Skeletal muscle satellite cell (primary cell): ENCODE measurements at regions not wholly inside any gene's neighbourhood (a gene's known extent, or its start where the extent isn't known, plus 50 kb on each side); places are given as distances from the start of the nearest gene placed in this dataset.

Source experiments
- H3K27me3 ChIP-seq: 2 replicates; pipeline ENCODE4 v1.7.0; 2013; ENCODE audit warnings: low read length; ENCODE audit not compliant: control insufficient read depth, insufficient read depth
- H3K36me3 ChIP-seq: 2 replicates; pipeline ENCODE4 v1.7.0; 2013; ENCODE audit warnings: mild to moderate bottlenecking, control low read depth, low read length; ENCODE audit not compliant: insufficient read depth
- H3K4me1 ChIP-seq: 2 replicates; pipeline ENCODE4 v1.7.0; 2013; ENCODE audit warnings: low read length; ENCODE audit not compliant: control insufficient read depth, insufficient read depth
- H3K4me2 ChIP-seq: 2 replicates; pipeline ENCODE4 v1.7.0; 2013; ENCODE audit warnings: mild to moderate bottlenecking, low read length
- H3K4me3 ChIP-seq: 2 replicates; pipeline ENCODE4 v1.7.0; 2013; ENCODE audit warnings: low read length
- H3K9ac ChIP-seq: 2 replicates; pipeline ENCODE4 v1.7.0; 2013; ENCODE audit warnings: mild to moderate bottlenecking, low read depth, low read length, moderate library complexity
- H3K9me3 ChIP-seq: replicated peaks from 2 replicates; pipeline ENCODE4 v1.7.0; 2013; ENCODE audit warnings: mild to moderate bottlenecking, control low read depth, low read length

DNA sequence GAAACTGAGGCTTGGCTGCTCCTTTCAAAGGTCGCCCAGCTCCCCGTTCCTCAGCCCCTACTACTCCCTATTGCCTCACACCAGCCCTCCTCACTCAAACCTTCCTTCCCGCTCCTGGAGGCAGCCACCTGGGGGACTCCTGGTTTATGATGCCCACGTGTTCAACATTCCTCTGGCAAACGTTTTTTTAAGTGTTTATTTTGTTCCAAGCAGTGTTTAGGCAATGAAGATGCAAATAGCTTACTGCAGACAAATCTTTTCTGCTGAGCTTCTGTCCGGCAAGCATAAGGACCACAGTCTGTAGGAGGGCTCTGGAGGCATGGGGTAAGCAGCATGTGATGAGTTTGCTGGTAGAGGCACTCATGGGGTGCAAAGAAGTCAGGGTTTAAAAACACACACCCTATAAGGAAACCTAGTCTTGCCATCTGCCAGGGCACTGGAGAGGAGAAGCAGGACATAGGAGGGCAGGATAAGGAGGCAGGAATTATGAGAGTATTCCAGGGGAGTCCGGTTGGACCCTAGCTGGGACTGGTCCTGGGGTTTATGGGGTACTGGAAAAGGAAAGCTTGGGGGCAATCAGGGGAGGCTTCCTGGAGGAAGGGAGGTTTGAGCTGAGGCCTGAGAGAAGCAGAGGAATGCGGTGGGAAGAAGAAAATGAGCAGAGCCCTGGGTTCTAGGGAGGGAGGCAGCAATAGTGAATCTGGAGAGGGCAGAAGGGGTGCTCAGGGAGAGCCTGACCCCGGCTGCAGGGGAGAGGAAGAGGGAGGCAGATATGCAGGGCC is 123.3 kb downstream of the NCOR2 start:
- peaks cover 32% of the 10 kb centered on the region for H3K4me1 ChIP-seq

DNA sequence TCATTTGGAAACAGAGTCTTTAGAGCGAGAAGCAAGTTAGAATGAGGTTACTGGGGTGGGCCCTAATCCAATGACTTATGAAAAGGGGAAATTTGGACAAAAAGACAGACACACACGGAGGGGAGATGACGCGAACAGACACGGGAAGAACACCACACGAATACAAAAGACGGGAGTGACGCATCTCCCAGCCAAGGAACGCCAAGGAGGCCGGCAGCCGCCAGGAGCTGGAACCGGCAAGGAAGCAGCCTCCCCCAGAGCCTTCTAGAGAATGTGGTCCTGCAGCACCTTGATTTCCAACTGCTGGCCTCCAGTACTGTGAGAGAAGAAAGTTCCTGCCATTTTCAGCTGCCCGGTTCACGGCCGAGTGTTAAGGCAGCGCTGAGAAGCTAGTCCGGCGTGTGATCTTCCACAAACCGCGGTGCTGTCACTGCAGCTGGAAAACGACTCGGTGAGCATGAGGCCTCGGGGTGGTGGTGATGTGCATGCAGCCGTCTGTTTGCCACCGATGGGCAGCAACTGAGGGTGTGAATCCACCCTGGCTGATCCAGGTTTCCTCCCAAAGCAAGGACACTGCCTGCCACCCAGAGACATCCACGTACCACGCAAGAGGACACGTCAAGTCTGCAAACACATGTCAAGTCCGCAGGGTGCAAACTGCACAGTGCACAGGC is 124.5 kb downstream of the NCOR2 start:
- H3K9ac ChIP-seq = peak overlapping the region; percentile 88
- no peaks in the 10 kb centered on the region for H3K9me3 ChIP-seq
- H3K27me3 ChIP-seq = no peaks in the 10 kb centered on the region
- H3K4me1 ChIP-seq = peaks cover 32% of the 10 kb centered on the region
- H3K36me3 ChIP-seq = peaks cover 29% of the 10 kb centered on the region
- H3K4me3 ChIP-seq = no peak overlapping the region
- H3K4me2 ChIP-seq = no peak overlapping the region

More for the DNA sequence above, 123.3 kb downstream of the NCOR2 start:
- Histone ChIP-seq H3K4me3 (no peak overlapping the region), H3K9me3 (no peaks in the 10 kb centered on the region), H3K9ac (no peak overlapping the region), H3K36me3 (peaks cover 41% of the 10 kb centered on the region), H3K27me3 (no peaks in the 10 kb centered on the region), H3K4me2 (no peak overlapping the region)

DNA sequence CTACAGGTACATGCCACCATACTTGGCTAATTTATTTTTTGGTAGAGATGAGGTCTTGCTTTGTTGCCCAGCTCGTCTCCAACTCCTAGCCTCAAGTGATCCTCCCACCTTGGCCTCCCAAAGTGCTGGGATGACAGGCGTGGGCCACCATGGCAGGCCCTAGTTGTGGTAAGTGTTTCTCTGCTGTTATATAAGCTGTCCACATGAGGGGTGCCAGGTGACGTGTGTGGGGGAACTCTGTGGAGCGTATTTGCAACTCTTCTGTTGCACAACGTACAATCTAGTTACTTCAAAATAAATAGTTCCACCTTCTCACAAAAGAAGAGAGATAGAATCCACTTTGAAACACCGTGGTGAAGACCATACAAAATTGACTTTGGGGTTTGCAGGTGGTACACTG is 125.1 kb downstream of the NCOR2 start:
- Histone ChIP-seq H3K4me3 (no peak overlapping the region), H3K9me3 (no peaks in the 10 kb centered on the region), H3K27me3 (no peaks in the 10 kb centered on the region), H3K4me1 (peaks cover 32% of the 10 kb centered on the region), H3K36me3 (peaks cover 24% of the 10 kb centered on the region), H3K9ac (peak overlapping the region; percentile 88), H3K4me2 (peak overlapping the region; percentile 60)

DNA sequence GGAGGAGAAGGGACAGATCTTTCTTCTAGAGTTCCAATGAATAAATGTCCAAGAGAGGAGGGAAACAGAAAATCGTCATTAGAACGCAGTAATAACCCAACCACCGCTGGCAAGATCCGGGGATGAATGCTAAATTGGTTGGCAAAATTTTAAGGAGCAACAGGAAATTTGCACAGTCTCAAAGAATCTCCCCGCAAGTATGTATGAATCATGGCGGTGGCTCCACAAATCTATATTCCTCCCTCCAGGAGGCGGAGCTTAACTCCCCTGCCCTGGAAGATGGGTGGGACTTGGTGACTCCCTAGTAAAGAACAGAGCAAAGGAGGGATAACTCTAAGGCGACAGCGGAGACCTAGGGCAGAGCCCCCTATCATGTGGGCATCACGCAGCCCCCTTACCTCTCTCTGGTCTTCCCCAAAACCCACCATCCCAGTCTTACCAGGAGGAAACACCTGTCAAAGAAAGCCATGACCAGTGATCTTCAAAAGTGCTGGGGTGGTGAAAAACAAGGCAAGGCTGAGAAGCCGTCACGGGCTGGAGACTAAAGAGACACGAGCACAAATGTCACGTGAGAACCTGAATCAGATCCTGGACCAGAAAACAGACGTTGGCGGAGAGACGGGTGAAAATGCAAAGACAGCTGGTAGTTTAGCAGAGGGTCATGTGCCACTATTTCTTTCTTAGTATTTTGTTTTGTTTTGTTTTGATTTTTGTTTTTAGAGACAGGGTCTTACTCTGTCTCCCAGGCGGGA is 125.8 kb downstream of the NCOR2 start:
- Histone ChIP-seq H3K9me3 (no peaks in the 10 kb centered on the region), H3K4me2 (peak overlapping the region; percentile 83), H3K4me3 (peak overlapping the region; percentile 58), H3K27me3 (no peaks in the 10 kb centered on the region), H3K9ac (peak overlapping the region; percentile 88), H3K4me1 (peaks cover 32% of the 10 kb centered on the region), H3K36me3 (peaks cover 21% of the 10 kb centered on the region)

DNA sequence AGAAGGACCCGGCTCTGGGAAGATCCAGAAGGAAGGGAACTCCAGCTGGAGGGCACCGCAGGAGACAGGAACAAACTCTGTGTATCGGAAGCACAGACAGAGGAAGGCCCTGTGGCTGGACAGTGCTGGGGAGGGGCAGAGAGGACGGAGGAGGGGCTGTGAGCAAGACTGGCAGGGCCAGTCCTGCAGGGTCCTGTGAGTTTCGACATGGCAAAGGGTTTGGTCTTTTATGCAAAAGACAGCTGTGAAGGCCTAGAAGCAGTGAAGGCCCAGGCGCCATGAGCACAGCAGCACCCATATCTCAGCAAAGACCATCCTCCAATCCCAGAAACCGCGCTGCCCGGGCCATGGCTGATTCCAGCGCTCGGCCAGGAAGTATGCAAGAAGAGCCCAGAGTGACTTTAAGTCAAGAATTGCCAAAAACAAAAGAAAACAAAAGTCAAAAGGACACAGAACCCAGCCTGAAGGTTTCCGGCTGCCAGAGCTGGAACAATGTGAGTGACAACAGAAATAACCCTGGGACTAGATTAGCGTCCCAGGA is 126.5 kb downstream of the NCOR2 start:
- Histone ChIP-seq H3K36me3 (peaks cover 27% of the 10 kb centered on the region), H3K9me3 (no peaks in the 10 kb centered on the region), H3K9ac (peak overlapping the region; percentile 88), H3K4me3 (peak overlapping the region; percentile 58), H3K4me1 (peaks cover 32% of the 10 kb centered on the region), H3K27me3 (no peaks in the 10 kb centered on the region), H3K4me2 (peak overlapping the region; percentile 83)

DNA sequence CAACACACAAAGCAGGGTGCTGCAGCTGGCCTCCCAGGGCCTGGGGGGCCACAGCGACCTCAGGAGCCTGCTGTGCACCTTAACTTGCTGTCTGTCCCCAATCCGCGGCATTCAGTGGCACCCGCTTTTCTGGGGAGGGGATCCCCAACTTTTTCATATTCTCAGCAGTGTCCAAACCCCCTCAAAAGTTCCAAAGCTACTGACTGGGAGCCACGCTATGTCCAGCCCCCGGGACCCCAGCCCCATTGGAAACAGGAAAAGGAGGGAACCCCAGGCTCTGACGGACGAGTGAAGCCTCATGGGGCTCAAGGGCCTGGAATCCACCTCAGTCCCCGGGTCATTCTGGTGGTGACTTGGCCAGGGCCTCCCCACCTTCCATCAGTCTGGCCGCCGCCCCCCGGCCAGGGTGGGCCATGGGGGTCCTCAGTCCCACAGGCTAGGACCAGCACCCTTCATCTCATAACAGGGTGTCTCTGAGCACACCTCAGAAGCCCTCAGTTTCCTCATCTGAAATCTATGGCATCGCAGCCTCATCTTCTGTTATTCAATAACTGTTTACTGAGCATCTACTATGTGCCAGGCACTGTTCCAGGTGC is 127.3 kb downstream of the NCOR2 start:
- H3K9me3 ChIP-seq = no peaks in the 10 kb centered on the region
- H3K36me3 ChIP-seq = peaks cover 30% of the 10 kb centered on the region
- peak overlapping the region; percentile 83 for H3K4me2 ChIP-seq
- H3K4me3 ChIP-seq = no peak overlapping the region
- peak overlapping the region; percentile 88 for H3K9ac ChIP-seq
- H3K27me3 ChIP-seq = no peaks in the 10 kb centered on the region
- H3K4me1 ChIP-seq = peaks cover 32% of the 10 kb centered on the region

DNA sequence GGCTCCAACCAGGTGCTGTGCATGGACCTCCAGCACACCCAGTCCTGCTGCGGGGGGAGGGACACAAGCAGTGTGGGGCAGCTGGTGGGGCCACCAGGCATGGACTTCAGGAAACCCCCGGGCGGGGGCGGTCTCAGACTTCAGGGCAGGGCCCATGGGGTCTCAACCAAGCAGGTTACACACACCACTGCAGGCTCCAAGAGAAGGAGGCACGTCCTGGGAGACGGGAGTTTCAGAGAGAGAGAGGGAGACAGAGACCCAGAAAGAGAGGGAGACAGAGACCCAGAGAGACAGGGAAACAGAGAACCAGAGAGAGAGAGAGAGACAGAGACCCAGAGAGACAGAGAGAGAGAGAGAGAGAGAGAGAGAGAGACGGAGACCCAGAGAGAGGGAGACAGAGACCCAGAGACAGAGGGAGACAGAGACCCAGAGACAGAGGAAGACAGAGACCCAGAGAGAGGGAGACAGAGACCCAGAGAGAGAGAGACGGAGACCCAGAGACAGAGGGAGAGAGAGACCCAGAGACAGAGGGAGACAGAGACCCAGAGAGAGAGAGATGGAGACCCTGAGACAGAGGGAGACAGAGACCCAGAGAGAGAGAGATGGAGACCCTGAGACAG is 128.9 kb downstream of the NCOR2 start:
- H3K36me3 ChIP-seq = peaks cover 18% of the 10 kb centered on the region
- H3K4me2 ChIP-seq = no peak overlapping the region
- H3K9ac ChIP-seq = no peak overlapping the region
- no peak overlapping the region for H3K4me3 ChIP-seq
- no peaks in the 10 kb centered on the region for H3K27me3 ChIP-seq
- H3K9me3 ChIP-seq = no peaks in the 10 kb centered on the region
- H3K4me1 ChIP-seq = peaks cover 33% of the 10 kb centered on the region

DNA sequence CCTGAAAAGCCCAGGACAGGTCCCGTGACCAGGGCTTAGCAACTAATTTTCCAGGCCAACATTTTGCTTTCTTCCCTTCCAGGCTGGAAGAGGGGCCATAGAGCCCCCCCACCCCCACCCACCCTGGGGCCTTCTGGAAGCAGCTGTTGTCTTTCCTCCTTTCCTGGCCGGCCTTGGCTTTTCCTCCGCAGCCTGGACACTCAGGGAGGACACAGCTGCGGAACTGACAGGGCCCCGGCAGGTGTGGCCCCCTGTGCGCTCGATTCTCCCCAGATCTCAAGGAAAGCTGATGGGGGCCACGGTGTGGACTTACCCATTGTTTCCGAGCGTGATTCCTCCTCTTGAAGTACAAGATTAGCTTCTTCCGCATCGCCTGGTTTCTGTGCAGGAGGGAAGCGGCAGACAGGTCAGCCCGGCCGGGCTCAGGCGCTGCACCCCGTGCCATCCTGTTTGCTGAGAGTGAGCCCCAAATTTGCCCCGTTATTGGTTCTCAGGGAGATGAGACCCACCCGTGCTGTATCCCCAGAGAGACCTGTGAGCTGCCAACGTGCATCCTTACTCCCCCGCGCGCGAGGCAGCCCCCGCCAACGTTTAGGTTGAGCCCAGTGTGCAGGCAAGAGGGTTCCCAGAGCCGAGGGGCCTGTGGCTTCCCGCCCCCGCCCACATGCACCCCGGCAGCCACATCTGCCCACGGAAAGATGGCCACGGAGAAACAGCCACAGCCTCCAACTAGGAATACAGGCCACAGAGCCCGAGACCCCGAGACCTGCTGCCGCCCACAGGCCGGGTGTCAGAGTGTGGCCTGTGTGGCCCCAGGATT is 129.6 kb downstream of the NCOR2 start:
- Histone ChIP-seq H3K9ac (no peak overlapping the region), H3K9me3 (no peaks in the 10 kb centered on the region), H3K27me3 (no peaks in the 10 kb centered on the region), H3K36me3 (peaks cover 21% of the 10 kb centered on the region), H3K4me2 (no peak overlapping the region), H3K4me1 (peaks cover 39% of the 10 kb centered on the region), H3K4me3 (no peak overlapping the region)

DNA sequence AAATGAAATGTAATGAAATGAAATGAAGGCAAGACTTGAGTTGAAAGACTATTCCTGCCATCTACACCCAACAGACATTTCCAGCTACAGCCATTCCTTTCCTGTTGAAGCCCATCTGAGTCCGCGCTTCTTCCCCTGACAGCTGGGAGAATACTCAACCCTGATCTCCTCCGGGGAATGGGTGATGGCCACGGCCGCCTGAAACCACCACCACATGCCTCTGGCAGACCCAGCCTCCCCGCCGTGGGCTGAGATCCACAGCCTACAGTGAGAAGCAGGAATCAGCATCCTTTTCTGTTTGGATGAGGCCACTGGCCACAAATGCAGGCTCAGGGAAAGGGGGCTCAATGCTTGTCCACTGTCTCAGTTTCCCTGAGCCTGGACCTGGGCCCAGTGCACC is 130.3 kb downstream of the NCOR2 start:
- peaks cover 31% of the 10 kb centered on the region for H3K4me1 ChIP-seq
- no peak overlapping the region for H3K4me3 ChIP-seq
- H3K27me3 ChIP-seq = no peaks in the 10 kb centered on the region
- H3K9ac ChIP-seq = no peak overlapping the region
- H3K9me3 ChIP-seq = no peaks in the 10 kb centered on the region
- no peak overlapping the region for H3K4me2 ChIP-seq
- peaks cover 19% of the 10 kb centered on the region for H3K36me3 ChIP-seq

DNA sequence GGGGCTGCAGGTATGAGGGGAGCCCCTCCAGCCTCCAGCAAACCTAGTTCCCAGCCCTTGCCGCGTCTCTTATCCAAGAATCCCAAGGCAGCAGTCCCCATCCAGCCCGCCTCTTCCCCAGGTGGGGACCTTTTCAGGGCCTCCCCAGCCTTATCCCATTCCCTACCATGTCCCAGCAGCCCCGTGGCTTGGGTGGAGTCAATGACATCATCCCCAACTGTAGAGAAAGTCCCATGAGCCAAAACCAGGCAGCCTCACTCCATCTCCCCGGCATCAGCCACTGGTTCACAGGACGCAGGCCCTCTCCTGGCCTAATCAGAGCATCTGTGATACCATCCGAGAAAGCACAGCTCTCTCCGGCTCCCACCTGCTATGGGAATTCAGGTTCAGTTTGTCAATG is 131.0 kb downstream of the NCOR2 start:
- no peak overlapping the region for H3K4me2 ChIP-seq
- no peak overlapping the region for H3K4me3 ChIP-seq
- no peak overlapping the region for H3K9ac ChIP-seq
- peaks cover 19% of the 10 kb centered on the region for H3K36me3 ChIP-seq
- H3K4me1 ChIP-seq = peaks cover 25% of the 10 kb centered on the region
- no peaks in the 10 kb centered on the region for H3K9me3 ChIP-seq
- H3K27me3 ChIP-seq = no peaks in the 10 kb centered on the region
